OCI-LY1 (cell line): ENCODE measurements at regions not wholly inside any gene's neighbourhood (a gene's known extent, or its start where the extent isn't known, plus 50 kb on each side); places are given as distances from the start of the nearest gene placed in this dataset.

Experiments
- CTCF ChIP-seq: fragments of 200-600 bp; sonication (generic), shearing (Covaris generic); IDR thresholded peaks from 2 replicates; pipeline ENCODE4 v1.5.1; 2017; ENCODE audit warnings: mild to moderate bottlenecking, antibody characterized with exemption, low read length, moderate library complexity, mixed read lengths
- EZH2 ChIP-seq: fragments of 200-600 bp; sonication (generic), shearing (Covaris generic); IDR thresholded peaks from 2 replicates; pipeline ENCODE4 v1.8.0; 2017; ENCODE audit warnings: borderline replicate concordance, mixed run types, mild to moderate bottlenecking, antibody characterized with exemption, low read length, moderate library complexity, mixed read lengths

DNA sequence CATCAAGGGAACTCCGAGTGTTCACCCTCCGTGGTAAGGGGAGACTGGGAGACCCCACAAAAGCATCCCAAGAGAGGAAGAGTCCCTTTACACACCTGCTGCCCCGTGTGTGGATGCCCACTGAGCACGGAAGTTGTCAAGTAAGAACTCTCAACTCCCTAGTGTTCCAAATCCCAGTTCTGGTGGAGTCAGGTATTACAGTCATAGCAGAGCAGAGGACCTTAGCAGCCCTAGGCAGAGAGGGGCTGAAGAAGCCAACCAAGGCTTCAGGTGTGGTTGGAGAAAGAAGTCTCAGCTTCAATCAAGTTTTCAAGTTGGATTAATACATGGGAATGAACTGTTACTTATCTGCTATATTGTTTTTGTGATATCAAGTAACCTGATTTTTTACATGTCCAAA is 512.5 kb downstream of the RNF144A start:
- TF ChIP-seq CTCF (no peak), EZH2 (no peak)
